ENCODE measurements at regions not wholly inside any gene's neighbourhood (a gene's known extent, or its start where the extent isn't known, plus 50 kb on each side); places are given as distances from the start of the nearest gene placed in this dataset.

- DNase-seq, result no peak
Observed at GRCh38 chr3:76724706-76725105, 315.2 kb upstream of the ROBO2 start.

- no peak for DNase-seq
Observed at GRCh38 chr3:76726034-76726433, 313.9 kb upstream of the ROBO2 start.

GRCh38 chr3:76728426-76728825 is 311.5 kb upstream of the ROBO2 start:
- no peak for DNase-seq

- no peak for DNase-seq
Observed at GRCh38 chr3:76731471-76731870, 308.4 kb upstream of the ROBO2 start.

GRCh38 chr3:76733073-76733759 is 306.7 kb upstream of the ROBO2 start:
- DNase-seq, result no peak

- no peak for DNase-seq
Observed at GRCh38 chr3:76735152-76735551, 304.7 kb upstream of the ROBO2 start.

- no peak for DNase-seq
Observed at GRCh38 chr3:76753599-76753998, 286.3 kb upstream of the ROBO2 start.

GRCh38 chr3:76754247-76754646 is 285.7 kb upstream of the ROBO2 start:
- no peak for DNase-seq

GRCh38 chr3:76756577-76756976 is 283.3 kb upstream of the ROBO2 start:
- no peak for DNase-seq

- DNase-seq, result no peak
Observed at GRCh38 chr3:76760336-76760735, 279.6 kb upstream of the ROBO2 start.

- no peak for DNase-seq
Observed at GRCh38 chr3:76765511-76765910, 274.4 kb upstream of the ROBO2 start.

GRCh38 chr3:76768912-76769311 is 271.0 kb upstream of the ROBO2 start:
- no peak for DNase-seq

GRCh38 chr3:76776927-76777326 is 263.0 kb upstream of the ROBO2 start:
- no peak for DNase-seq

- DNase-seq, result no peak
Observed at GRCh38 chr3:76788206-76788605, 251.7 kb upstream of the ROBO2 start.

- DNase-seq, result no peak
Observed at GRCh38 chr3:76789237-76789636, 250.7 kb upstream of the ROBO2 start.

- no peak for DNase-seq
Observed at GRCh38 chr3:76811418-76811817, 228.5 kb upstream of the ROBO2 start.

GRCh38 chr3:76812649-76813242 is 227.2 kb upstream of the ROBO2 start:
- no peak for DNase-seq

GRCh38 chr3:76815561-76815960 is 224.3 kb upstream of the ROBO2 start:
- DNase-seq, result no peak

- no peak for DNase-seq
Observed at GRCh38 chr3:76820481-76820880, 219.4 kb upstream of the ROBO2 start.

GRCh38 chr3:76824658-76825240 is 215.2 kb upstream of the ROBO2 start:
- DNase-seq, result no peak

GRCh38 chr3:76826861-76827260 is 213.0 kb upstream of the ROBO2 start:
- no peak for DNase-seq

GRCh38 chr3:76827701-76828226 is 212.1 kb upstream of the ROBO2 start:
- DNase-seq, result no peak

GRCh38 chr3:76834657-76835056 is 205.2 kb upstream of the ROBO2 start:
- no peak for DNase-seq

- DNase-seq, result no peak
Observed at GRCh38 chr3:76841747-76842146, 198.2 kb upstream of the ROBO2 start.
